DOHH2 (cell line): ENCODE measurements at regions not wholly inside any gene's neighbourhood (a gene's known extent, or its start where the extent isn't known, plus 50 kb on each side); places are given as distances from the start of the nearest gene placed in this dataset.

Experiments used
- H3F3A ChIP-seq: fragments of 200-600 bp; sonication (generic), shearing (Covaris generic); 2 replicates; pipeline ENCODE4 v1.6.0; 2016; ENCODE audit warnings: antibody characterized with exemption, mild to moderate bottlenecking; ENCODE audit not compliant: control insufficient read depth, insufficient read depth
- H3K27ac ChIP-seq: fragments of 200-600 bp; sonication (generic); 2 replicates; pipeline ENCODE4 v1.5.1; 2014; ENCODE audit warnings: low read depth, mild to moderate bottlenecking, low read length, moderate library complexity
- H3K27me3 ChIP-seq: fragments of 200-600 bp; sonication (generic); 2 replicates; pipeline ENCODE4 v1.6.1; 2014; ENCODE audit warnings: mild to moderate bottlenecking, low read length, mixed read lengths; ENCODE audit not compliant: control insufficient read depth
- H3K36me3 ChIP-seq: fragments of 200-600 bp; sonication (generic); 2 replicates; pipeline ENCODE4 v1.6.1; 2014; ENCODE audit warnings: mild to moderate bottlenecking, low read length, moderate library complexity, mixed read lengths; ENCODE audit not compliant: control insufficient read depth
- H3K4me1 ChIP-seq: fragments of 200-600 bp; sonication (generic); 2 replicates; pipeline ENCODE4 v1.6.1; 2014; ENCODE audit warnings: mild to moderate bottlenecking, low read length, mixed read lengths; ENCODE audit not compliant: control insufficient read depth
- H3K4me2 ChIP-seq: fragments of 200-600 bp; sonication (generic); 2 replicates; pipeline ENCODE4 v1.6.0; 2014; ENCODE audit warnings: mild to moderate bottlenecking, low read length, moderate library complexity
- H3K4me3 ChIP-seq: fragments of 200-600 bp; sonication (generic); 2 replicates; pipeline ENCODE4 v1.5.1; 2014; ENCODE audit warnings: mild to moderate bottlenecking, low read length, mixed read lengths
- H3K79me2 ChIP-seq: fragments of 200-600 bp; sonication (generic); 2 replicates; pipeline ENCODE4 v1.6.1; 2014; ENCODE audit warnings: mild to moderate bottlenecking, low read length, mixed read lengths; ENCODE audit not compliant: control insufficient read depth
- H3K9me2 ChIP-seq: fragments of 200-600 bp; sonication (generic); replicated peaks from 2 replicates; pipeline ENCODE4 v1.6.1; 2014; ENCODE audit warnings: mild to moderate bottlenecking, low read length, mixed read lengths; ENCODE audit not compliant: control insufficient read depth
- H3K9me3 ChIP-seq: fragments of 200-600 bp; sonication (generic); 2 replicates; pipeline ENCODE4 v1.6.1; 2014; ENCODE audit warnings: antibody characterized with exemption, low read length, mixed read lengths; ENCODE audit not compliant: control insufficient read depth, insufficient read depth
- H4K20me1 ChIP-seq: fragments of 200-600 bp; sonication (generic); 2 replicates; pipeline ENCODE4 v1.6.0; 2014; ENCODE audit warnings: low read depth, mild to moderate bottlenecking, antibody characterized with exemption, low read length, moderate library complexity; ENCODE audit not compliant: control insufficient read depth, insufficient read depth
- EZH2phosphoT487 ChIP-seq: fragments of 200-600 bp; sonication (generic); IDR thresholded peaks from 2 replicates; pipeline ENCODE4 v1.6.1; 2017; ENCODE audit warnings: borderline replicate concordance, mild to moderate bottlenecking, antibody characterized with exemption, low read length, moderate library complexity, mixed read lengths
- TF ChIP-seq, protein P1 (sequence below): fragments of 200-600 bp; sonication (generic); IDR thresholded peaks from one replicate; pipeline ENCODE4 v1.5.1; 2014; ENCODE audit warnings: antibody characterized with exemption, mild to moderate bottlenecking, low read depth, low read length; ENCODE audit not compliant: poor library complexity, severe bottlenecking

DNA sequence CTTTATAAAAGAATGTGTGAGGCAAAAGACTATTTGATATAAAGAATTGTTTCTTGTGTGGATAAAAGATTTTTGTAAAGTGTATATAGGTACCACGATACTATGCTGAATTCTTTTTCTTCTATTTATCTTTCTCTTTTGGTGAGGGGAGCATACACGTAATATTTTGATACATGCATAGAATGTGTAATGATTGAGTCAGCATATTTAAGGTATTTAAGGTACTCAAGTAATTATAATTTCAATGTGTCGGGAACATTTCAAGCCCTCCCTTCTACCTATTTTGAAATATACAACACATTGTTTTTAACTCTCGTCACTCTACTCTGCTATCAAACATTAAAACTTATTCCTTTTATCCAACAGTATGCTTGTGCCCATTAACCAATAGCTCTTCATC is 1221.6 kb upstream of the PHF14 start:
- Histone ChIP-seq H3K27me3 (no peaks in the 10 kb centered on the region), H3K9me2 (no peaks in the 10 kb centered on the region), H3F3A (no peaks in the 10 kb centered on the region), H3K4me2 (no peak overlapping the region), H4K20me1 (no peaks in the 10 kb centered on the region), H3K79me2 (no peaks in the 10 kb centered on the region), H3K4me1 (no peaks in the 10 kb centered on the region), H3K27ac (no peak overlapping the region), H3K4me3 (no peak overlapping the region), H3K9me3 (0 out of 2 replicates have a peak, but pooled peaks cover 2% of the 10 kb centered on the region), H3K36me3 (no peaks in the 10 kb centered on the region)
- TF ChIP-seq, protein P1, sequence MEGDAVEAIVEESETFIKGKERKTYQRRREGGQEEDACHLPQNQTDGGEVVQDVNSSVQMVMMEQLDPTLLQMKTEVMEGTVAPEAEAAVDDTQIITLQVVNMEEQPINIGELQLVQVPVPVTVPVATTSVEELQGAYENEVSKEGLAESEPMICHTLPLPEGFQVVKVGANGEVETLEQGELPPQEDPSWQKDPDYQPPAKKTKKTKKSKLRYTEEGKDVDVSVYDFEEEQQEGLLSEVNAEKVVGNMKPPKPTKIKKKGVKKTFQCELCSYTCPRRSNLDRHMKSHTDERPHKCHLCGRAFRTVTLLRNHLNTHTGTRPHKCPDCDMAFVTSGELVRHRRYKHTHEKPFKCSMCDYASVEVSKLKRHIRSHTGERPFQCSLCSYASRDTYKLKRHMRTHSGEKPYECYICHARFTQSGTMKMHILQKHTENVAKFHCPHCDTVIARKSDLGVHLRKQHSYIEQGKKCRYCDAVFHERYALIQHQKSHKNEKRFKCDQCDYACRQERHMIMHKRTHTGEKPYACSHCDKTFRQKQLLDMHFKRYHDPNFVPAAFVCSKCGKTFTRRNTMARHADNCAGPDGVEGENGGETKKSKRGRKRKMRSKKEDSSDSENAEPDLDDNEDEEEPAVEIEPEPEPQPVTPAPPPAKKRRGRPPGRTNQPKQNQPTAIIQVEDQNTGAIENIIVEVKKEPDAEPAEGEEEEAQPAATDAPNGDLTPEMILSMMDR = no peak
- TF ChIP-seq EZH2phosphoT487 = no peak

DNA sequence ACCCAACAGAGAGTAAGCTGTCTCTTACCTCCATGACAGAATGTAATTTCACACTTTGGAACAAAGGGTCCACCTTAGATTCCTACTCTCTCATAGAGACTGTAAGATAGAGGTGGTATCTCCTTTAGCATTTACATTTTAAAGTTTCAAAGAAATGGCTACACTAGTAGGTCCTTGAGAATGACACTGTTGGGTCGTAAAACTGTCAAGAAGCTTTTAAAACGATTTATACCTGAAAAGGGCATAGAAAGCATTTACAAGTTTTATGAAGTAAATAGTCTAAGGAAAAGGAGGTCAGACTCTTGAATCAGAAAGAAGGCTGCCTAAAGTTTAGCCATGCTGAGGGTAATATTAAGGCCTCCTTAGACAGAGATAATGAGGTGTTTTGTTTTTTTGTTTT is 1212.4 kb upstream of the PHF14 start:
- TF ChIP-seq, protein P1 = no peak
- no peak for TF ChIP-seq EZH2phosphoT487
- H4K20me1 ChIP-seq = no peaks in the 10 kb centered on the region
- no peak overlapping the region for H3K4me3 ChIP-seq
- no peaks in the 10 kb centered on the region for H3K9me3 ChIP-seq
- H3K4me1 ChIP-seq = no peaks in the 10 kb centered on the region
- H3K9me2 ChIP-seq = no peaks in the 10 kb centered on the region
- no peak overlapping the region for H3K4me2 ChIP-seq
- H3K27me3 ChIP-seq = no peaks in the 10 kb centered on the region
- peaks cover 10% of the 10 kb centered on the region for H3F3A ChIP-seq
- H3K27ac ChIP-seq = no peak overlapping the region
- H3K36me3 ChIP-seq = no peaks in the 10 kb centered on the region
- H3K79me2 ChIP-seq = no peaks in the 10 kb centered on the region

DNA sequence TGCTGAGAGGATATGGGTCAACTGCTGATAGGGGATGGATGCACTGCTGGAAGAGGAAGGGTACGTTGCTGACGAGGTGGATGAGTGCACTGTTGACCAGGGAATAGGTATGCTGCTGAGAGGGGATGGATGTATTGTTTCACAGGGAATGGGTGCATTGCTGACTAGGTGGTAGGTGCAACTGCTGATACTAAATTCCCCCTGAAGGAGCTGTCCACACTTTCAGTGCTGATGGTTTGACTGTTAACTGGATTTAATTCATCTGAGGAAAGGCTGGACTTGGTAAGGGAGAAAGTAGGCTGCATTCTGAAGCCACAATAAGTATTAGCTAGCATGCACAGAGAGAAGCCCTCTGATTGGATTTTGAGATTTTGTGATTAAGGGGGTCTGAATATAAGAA is 1196.8 kb upstream of the PHF14 start:
- no peaks in the 10 kb centered on the region for H3K4me1 ChIP-seq
- H3K27me3 ChIP-seq = no peaks in the 10 kb centered on the region
- H3K4me2 ChIP-seq = no peak overlapping the region
- H4K20me1 ChIP-seq = no peaks in the 10 kb centered on the region
- H3K9me2 ChIP-seq = no peaks in the 10 kb centered on the region
- H3K36me3 ChIP-seq = no peaks in the 10 kb centered on the region
- H3K9me3 ChIP-seq = peaks cover 6% of the 10 kb centered on the region; the same call in 1 of the 2 replicates
- no peaks in the 10 kb centered on the region for H3F3A ChIP-seq
- H3K79me2 ChIP-seq = no peaks in the 10 kb centered on the region
- no peak for TF ChIP-seq EZH2phosphoT487
- TF ChIP-seq, protein P1 = no peak
- H3K4me3 ChIP-seq = no peak overlapping the region
- no peak overlapping the region for H3K27ac ChIP-seq

DNA sequence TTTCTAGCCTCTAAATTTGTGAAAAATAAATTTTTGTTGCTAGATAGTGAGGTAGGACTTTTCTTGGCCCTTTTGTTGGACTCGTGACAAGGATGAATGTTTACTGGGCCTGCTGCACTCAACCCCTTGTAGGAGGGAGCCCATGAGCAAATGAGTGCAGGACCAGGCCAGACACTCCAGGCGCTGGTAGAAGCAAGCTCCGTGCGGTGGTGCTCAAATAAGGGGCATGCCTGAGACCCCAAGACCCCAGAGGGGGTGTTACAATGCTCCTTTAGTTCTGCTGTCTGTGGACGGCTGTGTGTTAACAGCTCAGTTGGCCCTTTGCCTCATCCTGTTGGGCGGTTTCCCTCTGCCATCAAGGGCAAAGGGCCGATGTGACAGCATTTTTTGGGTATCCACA is 1195.3 kb upstream of the PHF14 start:
- no peak overlapping the region for H3K4me3 ChIP-seq
- no peak overlapping the region for H3K4me2 ChIP-seq
- no peaks in the 10 kb centered on the region for H4K20me1 ChIP-seq
- H3K27me3 ChIP-seq = no peaks in the 10 kb centered on the region
- no peaks in the 10 kb centered on the region for H3F3A ChIP-seq
- H3K27ac ChIP-seq = no peak overlapping the region
- H3K9me2 ChIP-seq = no peaks in the 10 kb centered on the region
- no peaks in the 10 kb centered on the region for H3K79me2 ChIP-seq
- TF ChIP-seq, protein P1 = no peak
- no peak for TF ChIP-seq EZH2phosphoT487
- H3K36me3 ChIP-seq = no peaks in the 10 kb centered on the region
- H3K9me3 ChIP-seq = peaks cover 6% of the 10 kb centered on the region; the same call in 1 of the 2 replicates
- H3K4me1 ChIP-seq = no peaks in the 10 kb centered on the region
